SK-N-MC (cell line): ENCODE measurements at regions not wholly inside any gene's neighbourhood (a gene's known extent, or its start where the extent isn't known, plus 50 kb on each side); places are given as distances from the start of the nearest gene placed in this dataset.
"Not testable (repeated sequence)": the region's sequence is repeated elsewhere in the genome, so short reads cannot be mapped to it uniquely, and the experiment has no call there.

Source experiments
- EZH2 ChIP-seq: fragments of 200-600 bp; sonication (generic); IDR thresholded peaks from one replicate; pipeline ENCODE4 v1.6.1; 2017; ENCODE audit warnings: antibody characterized with exemption
- FOXP2 ChIP-seq: optimal IDR thresholded peaks from 2 replicates; pipeline ENCODE3; 2011; ENCODE audit warnings: mild to moderate bottlenecking, moderate library complexity; ENCODE audit not compliant: insufficient read depth; ENCODE audit errors: extremely low read length, control extremely low read depth
- POLR2AphosphoS5 ChIP-seq: IDR thresholded peaks from 2 replicates; pipeline ENCODE4 v1.6.1; 2012; ENCODE audit warnings: mild to moderate bottlenecking, low read depth, low read length, borderline replicate concordance

- TF ChIP-seq POLR2AphosphoS5, EZH2, FOXP2: not testable (repeated sequence)
These were observed 139.8 kb downstream of the GOLGA6L22 start for GRCh38 chr15:22598552-22598951.
